Epithelial cell of prostate (primary cell): ENCODE measurements at regions not wholly inside any gene's neighbourhood (a gene's known extent, or its start where the extent isn't known, plus 50 kb on each side); places are given as distances from the start of the nearest gene placed in this dataset.

Source experiments
- DNase-seq: peaks from one replicate; pipeline ENCODE4 v3.0.0-alpha.2; 2011; ENCODE audit warnings: low read depth, low spot score
- H3K27ac ChIP-seq: fragments of 450-650 bp; 2 replicates; pipeline ENCODE4 v1.5.1; 2017; ENCODE audit warnings: mild to moderate bottlenecking

GRCh38 chr13:78430166-78430791 is 173.1 kb downstream of the POU4F1 start:
- no peak for DNase-seq
- no peak overlapping the region for H3K27ac ChIP-seq

- DNase-seq: no peak
- no peak overlapping the region for H3K27ac ChIP-seq
Observed at GRCh38 chr13:78428646-78429045, 174.7 kb downstream of the POU4F1 start.

GRCh38 chr13:78426183-78426582 is 177.2 kb downstream of the POU4F1 start:
- DNase-seq: no peak
- H3K27ac ChIP-seq: no peak overlapping the region

- no peak for DNase-seq
- H3K27ac ChIP-seq: no peak overlapping the region
Observed at GRCh38 chr13:78420814-78421213, 182.5 kb downstream of the POU4F1 start.

- no peak for DNase-seq
- no peak overlapping the region for H3K27ac ChIP-seq
Observed at GRCh38 chr13:78413887-78414553, 189.3 kb downstream of the POU4F1 start.

GRCh38 chr13:78410847-78411246 is 192.5 kb downstream of the POU4F1 start:
- no peak overlapping the region for H3K27ac ChIP-seq
- no peak for DNase-seq

- no peak overlapping the region for H3K27ac ChIP-seq
- no peak for DNase-seq
Observed at GRCh38 chr13:78410164-78410563, 193.2 kb downstream of the POU4F1 start.

GRCh38 chr13:78409172-78409571 is 194.2 kb downstream of the POU4F1 start:
- DNase-seq: no peak
- H3K27ac ChIP-seq: no peak overlapping the region

- H3K27ac ChIP-seq: no peak overlapping the region
- no peak for DNase-seq
Observed at GRCh38 chr13:78404846-78405360, 198.4 kb downstream of the POU4F1 start.

- no peak overlapping the region for H3K27ac ChIP-seq
- no peak for DNase-seq
Observed at GRCh38 chr13:78402708-78403400, 200.5 kb downstream of the POU4F1 start.

- DNase-seq: no peak
Observed at GRCh38 chr13:78401873-78402707, 201.3 kb downstream of the POU4F1 start.

GRCh38 chr13:78398743-78399410 is 204.5 kb downstream of the POU4F1 start:
- DNase-seq: no peak
- no peak overlapping the region for H3K27ac ChIP-seq

More at GRCh38 chr13:78401873-78402707, 201.3 kb downstream of the POU4F1 start:
- H3K27ac ChIP-seq: no peak overlapping the region

GRCh38 chr13:78393286-78394142 is 209.8 kb downstream of the POU4F1 start:
- no peak for DNase-seq
- no peak overlapping the region for H3K27ac ChIP-seq

- no peak overlapping the region for H3K27ac ChIP-seq
- no peak for DNase-seq
Observed at GRCh38 chr13:78383899-78384298, 219.5 kb downstream of the POU4F1 start.

- H3K27ac ChIP-seq: no peak overlapping the region
- DNase-seq: no peak
Observed at GRCh38 chr13:78383071-78383484, 220.3 kb downstream of the POU4F1 start.

GRCh38 chr13:78382491-78382890 is 220.9 kb downstream of the POU4F1 start:
- DNase-seq: no peak

GRCh38 chr13:78376822-78377221 is 226.5 kb downstream of the POU4F1 start:
- no peak overlapping the region for H3K27ac ChIP-seq
- no peak for DNase-seq

More at GRCh38 chr13:78382491-78382890, 220.9 kb downstream of the POU4F1 start:
- no peak overlapping the region for H3K27ac ChIP-seq

- no peak overlapping the region for H3K27ac ChIP-seq
- DNase-seq: no peak
Observed at GRCh38 chr13:78376033-78376432, 227.3 kb downstream of the POU4F1 start.

- H3K27ac ChIP-seq: no peak overlapping the region
- no peak for DNase-seq
Observed at GRCh38 chr13:78372581-78372980, 230.8 kb downstream of the POU4F1 start.
